SW480 (cell line): ENCODE measurements at regions not wholly inside any gene's neighbourhood (a gene's known extent, or its start where the extent isn't known, plus 50 kb on each side); places are given as distances from the start of the nearest gene placed in this dataset.
A peak's percentile ranks its signal among the peaks of the same experiment; 100 is the strongest.

ENCODE experiments used
- DNase-seq: peaks from one replicate; pipeline ENCODE4 v3.0.0-alpha.2; 2016; ENCODE audit warnings: low spot score

- no peak for DNase-seq
These were observed 180.8 kb downstream of the HS3ST3B1 start for GRCh38 chr17:14481664-14482063.

GRCh38 chr17:14474591-14474990, 173.7 kb downstream of the HS3ST3B1 start:
- DNase-seq: no peak

GRCh38 chr17:14471052-14471451, 170.2 kb downstream of the HS3ST3B1 start:
- peak; percentile 21 for DNase-seq

- no peak for DNase-seq
These were observed 169.5 kb downstream of the HS3ST3B1 start for GRCh38 chr17:14470417-14470816.

DNA sequence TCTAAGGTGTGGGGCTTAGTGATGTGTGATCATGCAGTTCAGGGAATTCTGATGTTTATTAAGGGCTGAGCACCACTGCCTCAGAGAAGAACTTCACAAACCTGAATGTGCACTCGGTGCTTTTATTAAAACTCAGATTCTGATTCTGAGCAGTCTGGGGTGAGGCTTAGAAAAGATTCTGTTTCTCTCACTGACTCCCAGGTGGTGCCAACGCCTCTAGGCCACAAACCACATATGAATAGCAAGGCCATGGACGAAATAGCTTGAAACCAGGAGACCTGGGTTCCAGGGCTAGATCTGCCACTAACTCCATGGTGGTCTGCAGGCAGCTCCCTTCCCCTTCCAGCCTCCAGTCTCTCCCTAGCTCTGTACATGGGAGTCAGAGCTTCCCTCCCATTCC, 169.1 kb downstream of the HS3ST3B1 start:
- DNase-seq: no peak

DNA sequence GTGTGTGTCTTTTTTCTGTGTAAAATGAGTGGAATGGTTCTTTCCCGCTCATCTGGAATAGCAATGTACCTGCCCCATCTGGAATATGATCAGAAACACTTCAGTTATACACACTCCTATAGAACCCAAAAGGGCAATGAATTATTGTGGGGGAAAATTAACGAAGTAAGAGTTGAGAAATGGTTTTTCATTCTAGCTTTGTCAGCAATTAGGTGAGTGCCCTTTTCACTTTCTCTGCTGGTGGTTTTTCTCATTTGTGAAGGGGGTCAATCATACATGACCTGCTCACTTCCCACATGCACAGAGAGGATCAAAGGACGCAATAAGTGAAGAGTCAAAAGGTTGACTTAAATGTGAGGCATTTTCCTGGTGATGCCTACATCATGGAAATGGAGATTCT, 168.0 kb downstream of the HS3ST3B1 start:
- no peak for DNase-seq

GRCh38 chr17:14461227-14461548, 160.3 kb downstream of the HS3ST3B1 start:
- no peak for DNase-seq

DNA sequence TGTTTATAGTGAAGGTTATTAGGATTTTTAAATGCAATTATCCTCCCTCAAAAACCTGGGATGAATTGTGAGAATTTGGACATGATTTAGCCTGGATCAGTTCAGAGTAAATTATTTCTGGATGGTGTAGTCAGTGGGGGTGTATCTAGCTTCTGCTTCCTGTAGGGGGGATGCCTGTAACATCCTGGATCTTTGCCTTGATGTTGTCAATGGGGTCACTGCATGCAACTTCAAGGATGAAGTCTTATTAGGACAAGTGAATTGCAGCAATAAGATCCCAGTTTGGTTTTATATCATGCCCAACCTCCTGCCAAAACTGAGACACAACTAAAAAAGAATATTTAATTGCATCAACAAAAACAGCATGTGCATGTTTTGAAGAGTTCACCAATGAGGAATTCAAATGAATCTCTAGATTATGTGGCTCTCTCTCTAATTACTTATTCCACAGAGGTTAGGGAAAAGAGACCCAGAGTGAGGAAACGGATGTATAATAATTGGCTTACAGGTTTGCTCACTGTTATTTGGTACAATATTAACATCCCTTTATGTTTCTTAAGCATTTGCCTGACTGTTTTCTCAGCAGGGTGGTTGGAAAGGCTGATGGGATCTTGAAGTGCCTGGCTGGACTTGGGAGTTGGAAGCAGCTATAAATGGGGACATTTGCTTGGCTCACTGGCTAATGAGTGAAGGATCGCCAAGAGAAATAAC, 159.8 kb downstream of the HS3ST3B1 start:
- no peak for DNase-seq

- DNase-seq: no peak
These were observed 159.1 kb downstream of the HS3ST3B1 start for GRCh38 chr17:14459955-14460354.

- DNase-seq: no peak
These were observed 157.8 kb downstream of the HS3ST3B1 start for GRCh38 chr17:14458724-14459123.

- DNase-seq: no peak
These were observed 153.9 kb downstream of the HS3ST3B1 start for GRCh38 chr17:14454746-14455145.

DNA sequence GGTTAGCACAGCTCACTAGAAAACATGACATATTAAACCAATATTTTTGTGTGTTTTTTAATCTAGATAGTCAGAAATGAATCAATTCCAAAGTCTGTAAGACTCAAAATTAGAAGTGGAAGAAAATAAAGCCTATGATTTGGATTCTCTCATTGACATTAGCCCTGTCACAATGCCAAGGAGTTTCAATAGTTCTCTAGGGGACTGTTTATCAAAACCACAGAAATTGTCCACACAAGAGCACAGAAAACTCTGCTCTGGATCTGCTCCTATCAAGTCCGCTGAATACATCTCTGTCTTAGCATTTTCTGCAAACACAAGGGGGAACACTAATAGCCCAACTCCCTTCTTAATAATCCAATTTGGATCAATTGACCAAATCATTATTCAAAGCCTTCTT, 152.0 kb downstream of the HS3ST3B1 start:
- DNase-seq: no peak

DNA sequence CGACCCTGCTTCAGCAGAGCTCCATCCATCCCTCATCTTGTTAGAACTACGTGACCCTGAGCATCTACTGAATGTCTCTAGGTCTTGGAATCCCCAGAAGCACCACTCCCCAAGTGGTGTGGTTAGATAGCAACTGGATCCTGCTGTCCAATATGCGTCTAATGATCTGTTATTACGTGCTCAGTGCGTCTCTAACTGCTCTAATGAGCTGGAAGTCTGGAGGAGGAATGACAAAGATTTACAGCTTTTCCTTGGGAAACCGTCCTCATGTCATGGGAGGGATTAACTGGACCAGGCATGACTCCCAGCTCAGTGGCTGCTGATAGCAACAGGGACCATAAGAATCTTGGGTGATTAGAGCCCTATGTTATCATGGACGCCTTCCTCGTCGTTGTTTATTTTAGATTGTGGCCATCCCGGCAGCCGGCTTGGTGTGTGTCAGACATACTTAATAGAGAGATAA, 150.9 kb downstream of the HS3ST3B1 start:
- DNase-seq: no peak

DNA sequence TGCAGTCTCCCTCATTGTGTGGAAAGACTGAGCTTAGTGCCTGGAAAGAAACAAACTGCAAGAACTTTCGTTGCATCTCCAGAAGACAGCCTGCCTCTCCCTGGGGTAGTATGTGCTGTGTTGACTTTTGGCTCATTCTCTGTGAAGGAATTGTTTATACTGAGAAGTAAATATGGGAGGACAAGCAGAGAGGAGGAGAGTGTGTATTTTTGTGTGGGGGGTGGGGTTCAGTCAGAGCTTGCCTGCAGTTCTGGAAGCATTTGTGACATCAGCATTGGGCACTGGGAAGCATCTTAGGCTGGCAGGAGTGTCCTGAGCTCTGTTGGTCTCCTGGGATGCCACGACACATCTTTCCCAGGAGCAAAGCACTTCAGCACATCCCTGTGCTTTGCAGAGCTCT, 147.9 kb downstream of the HS3ST3B1 start:
- DNase-seq: no peak

DNA sequence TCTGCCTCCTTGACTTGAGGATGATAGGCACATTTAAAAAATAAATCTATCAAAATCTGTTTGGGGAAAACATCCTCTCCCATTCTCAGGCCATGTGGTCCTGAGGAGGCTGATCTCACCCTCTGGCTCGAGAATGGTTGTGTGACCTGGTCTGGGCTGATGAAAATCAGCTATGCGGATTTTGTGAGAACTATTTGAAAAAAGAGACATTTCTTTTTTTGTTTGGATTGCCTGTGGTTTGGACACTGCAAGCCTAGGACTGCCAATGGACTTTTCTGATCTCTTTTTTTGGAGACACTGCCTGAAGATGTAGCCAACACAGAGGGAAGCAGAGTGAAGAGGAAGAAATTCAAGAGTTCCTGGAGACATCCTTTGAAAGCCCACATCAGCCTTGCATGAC, 145.9 kb downstream of the HS3ST3B1 start:
- DNase-seq: no peak

DNA sequence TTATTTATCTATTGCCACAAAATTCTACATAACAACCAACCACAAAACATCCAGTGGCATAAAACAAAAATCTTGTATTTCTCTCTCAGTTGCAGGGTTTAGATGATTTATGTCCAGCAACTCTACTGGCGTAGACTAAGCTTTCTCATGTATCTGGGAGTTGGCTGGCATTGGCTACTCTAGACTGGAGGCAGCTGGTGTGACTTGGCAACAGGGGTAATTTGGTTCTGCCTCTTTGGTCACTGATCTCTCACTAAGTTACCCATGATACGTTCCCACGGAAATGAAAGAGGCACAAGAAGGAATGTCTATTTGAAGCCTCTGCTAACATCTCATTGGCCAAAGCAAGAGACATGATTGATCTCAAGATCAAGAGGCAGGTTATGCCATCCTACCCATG, 144.0 kb downstream of the HS3ST3B1 start:
- DNase-seq: no peak

- DNase-seq: no peak
These were observed 142.1 kb downstream of the HS3ST3B1 start for GRCh38 chr17:14442798-14443528.

GRCh38 chr17:14437176-14437575, 136.3 kb downstream of the HS3ST3B1 start:
- DNase-seq: no peak

GRCh38 chr17:14436266-14436665, 135.4 kb downstream of the HS3ST3B1 start:
- DNase-seq: no peak

DNA sequence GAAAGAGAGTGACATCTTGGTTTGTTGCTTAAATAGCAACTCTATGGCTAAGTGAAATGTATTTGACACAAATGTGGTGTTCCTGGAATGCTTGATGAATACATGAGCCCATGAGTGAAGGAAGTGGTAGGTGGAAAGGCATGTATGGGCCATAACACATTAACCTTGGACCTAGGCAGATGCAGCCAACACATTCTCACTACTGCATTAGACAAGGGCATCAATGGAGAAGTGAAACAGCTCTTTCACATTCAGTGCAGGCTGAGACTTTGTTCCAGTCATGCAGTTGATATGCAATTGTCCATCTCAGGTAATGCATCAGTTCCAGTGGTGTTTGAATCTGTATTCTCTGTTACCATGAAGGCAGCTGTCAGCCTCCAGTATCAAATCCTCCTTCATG, 133.6 kb downstream of the HS3ST3B1 start:
- no peak for DNase-seq

DNA sequence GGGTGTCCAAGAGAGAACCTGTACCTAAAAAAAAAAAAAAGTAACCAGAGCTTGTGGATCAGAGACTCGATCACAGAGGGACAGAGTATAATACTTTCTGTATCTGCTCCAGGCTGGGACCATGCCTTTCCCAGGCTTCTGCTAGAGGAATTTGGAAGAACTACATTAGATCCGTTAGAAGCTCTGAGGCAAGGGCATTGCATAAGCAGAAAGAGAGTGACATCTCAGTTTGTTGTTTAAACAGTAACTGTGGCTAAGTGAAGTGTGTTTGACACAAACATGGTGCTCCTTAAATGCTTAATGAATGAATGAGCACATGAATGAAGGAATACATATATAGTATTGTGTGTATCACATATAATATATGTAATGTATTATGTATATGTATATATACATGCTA, 131.2 kb downstream of the HS3ST3B1 start:
- DNase-seq: no peak

DNA sequence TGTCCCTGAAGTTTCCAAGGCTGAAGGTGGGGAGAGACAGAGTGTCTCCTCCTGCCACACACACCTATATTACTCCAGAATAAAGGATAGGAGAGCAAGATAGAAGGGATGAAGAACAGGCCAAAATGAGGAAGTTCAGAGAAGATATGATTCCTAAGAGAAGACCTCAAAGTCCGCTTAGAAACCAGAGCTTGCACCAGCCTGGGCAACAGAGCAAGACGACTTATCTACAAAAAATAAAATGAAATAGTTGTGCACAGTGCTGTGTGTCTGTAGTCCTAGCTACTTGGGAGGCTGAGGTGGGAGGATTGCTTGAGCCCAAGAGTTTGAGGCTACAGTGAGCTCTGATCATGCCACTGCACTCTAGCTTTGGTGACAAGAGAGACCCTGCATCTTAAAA, 128.2 kb downstream of the HS3ST3B1 start:
- no peak for DNase-seq

DNA sequence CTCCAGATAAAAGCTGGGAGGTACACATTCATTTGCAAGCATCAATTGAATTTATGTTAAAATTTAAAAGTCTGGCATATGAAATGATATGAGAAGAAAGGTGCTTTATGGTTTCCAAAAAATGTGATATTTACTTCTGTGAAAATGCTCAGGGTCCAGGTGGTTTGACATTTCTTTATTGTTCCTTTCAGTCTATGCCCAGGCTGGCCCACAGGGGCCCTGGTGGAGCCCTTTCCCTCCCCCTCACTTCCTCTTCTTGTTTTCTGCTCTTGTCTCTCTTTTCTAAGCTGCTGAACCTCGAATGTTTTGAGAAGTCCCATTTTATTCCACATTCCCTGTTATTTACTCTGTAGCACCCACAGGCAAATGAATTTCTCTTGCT, 127.8 kb downstream of the HS3ST3B1 start:
- DNase-seq: no peak
